NCI-H146 treated with DMSO at 0.1 percent for 48 hours (cell line): ENCODE measurements at regions not wholly inside any gene's neighbourhood (a gene's known extent, or its start where the extent isn't known, plus 50 kb on each side); places are given as distances from the start of the nearest gene placed in this dataset.

Experiments used
- DNase-seq: peaks from one replicate; lab custom pipeline; 2025; ENCODE audit not compliant: unreplicated experiment; lab: John Stamatoyannopoulos, UW

DNA sequence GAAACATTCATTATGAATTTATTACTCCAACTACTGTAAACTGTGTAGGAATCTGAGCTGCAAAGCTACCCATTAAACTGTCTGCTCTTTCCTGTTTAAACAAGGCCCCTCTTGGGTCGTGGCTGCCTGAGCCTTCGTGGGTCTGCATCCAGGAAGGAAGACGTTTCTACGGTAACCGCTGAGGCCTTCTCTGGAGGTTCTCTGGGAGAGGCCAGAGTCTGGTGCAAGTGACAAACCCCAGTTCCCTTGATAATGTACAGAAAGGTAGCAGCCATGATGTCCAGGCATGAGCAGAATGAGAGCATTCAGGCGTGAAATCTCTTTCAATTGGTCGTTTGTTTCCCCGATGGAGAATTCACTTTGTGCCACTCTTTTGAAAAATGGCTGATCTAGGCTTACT, 350.2 kb downstream of the PLPP3 start:
- DNase-seq = no peak

DNA sequence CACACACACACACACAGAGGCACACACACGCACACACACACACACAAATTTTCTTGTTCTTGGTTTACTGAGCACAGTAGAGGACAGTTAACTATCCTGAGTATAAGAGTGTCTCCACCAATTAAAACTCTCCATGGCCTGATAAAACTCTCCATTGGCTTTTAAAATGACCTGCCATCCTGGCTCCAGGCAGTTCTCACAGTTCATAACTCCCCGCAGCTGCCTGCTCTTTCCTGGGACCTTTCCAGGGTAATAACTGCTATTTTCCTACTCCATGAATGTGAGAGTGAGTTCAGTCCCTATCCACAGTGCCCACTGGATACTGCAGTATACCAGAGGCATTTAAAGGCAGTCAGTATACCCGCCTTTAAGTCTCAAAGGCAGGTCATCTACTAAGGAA, 351.5 kb downstream of the PLPP3 start:
- DNase-seq = no peak

GRCh38 chr1:56227401-56227800, 352.0 kb downstream of the PLPP3 start:
- no peak for DNase-seq

GRCh38 chr1:56225964-56226815, 353.2 kb downstream of the PLPP3 start:
- no peak for DNase-seq

GRCh38 chr1:56223968-56224367, 355.4 kb downstream of the PLPP3 start:
- no peak for DNase-seq

DNA sequence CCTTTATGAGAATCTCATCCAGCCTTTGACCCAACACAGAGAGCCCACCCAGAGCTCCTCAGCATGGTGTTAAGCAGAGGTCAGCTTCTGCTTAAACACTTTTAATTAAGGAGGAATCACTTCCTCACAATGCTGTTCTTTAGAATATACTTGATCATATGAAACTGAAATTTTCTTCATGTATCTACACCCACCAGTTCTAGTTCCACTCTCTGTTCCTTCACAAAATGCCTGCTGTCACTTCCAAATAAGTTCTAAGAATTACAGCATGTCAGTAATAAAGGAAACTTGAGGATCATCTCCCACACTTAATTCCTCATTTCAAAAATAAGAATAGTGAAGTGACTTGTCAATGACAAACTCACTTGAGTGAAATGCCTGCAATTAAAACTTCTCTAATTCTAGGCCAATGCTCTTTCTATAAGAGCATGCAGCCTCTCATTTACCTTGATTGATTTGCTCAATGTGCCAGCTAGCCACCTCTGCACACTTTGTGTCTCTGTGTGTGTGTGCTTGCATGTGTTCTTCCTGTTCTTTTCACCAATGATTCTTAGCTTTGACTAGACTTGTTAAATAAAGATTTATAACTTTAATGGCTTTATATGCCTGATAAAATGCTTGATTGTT, 356.3 kb downstream of the PLPP3 start:
- no peak for DNase-seq

DNA sequence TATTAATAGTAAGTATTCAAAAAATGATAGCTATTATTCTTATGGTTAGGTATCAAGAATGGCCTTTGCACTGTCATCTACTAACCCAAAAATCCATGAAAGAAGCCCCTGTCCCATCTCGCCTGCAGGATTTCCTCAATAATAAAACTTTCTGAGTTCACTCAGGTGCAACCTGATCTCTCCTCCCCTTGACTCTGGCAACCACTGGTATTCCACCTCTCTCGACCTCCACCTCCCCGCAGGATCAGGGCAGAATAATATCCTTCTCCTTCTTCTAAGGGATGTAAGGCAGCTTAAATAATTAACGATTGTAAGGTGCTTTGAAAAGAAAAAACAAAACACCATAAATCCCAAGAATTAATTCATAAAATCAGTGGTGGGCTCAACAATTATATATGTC, 359.3 kb downstream of the PLPP3 start:
- DNase-seq = no peak

DNA sequence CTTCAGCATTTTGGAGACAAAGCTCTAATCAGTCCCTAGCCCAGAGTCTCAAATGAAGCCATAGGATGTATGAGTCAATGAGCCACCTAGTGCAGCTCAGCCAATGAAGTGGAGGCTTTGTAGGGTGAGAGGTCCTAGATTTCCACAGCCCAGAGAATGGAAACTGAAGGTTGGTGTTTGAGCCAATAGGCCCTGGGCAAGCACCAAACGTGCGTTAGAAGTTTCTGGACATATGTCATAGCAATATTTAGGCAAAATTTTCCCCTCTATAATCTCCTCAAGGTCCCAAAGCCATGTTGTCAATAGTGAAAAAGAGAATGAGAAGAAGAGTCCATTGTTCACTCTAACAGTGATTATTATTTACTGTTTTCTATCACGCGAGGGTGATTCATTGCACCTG, 361.3 kb downstream of the PLPP3 start:
- no peak for DNase-seq

- DNase-seq = no peak
Observed at GRCh38 chr1:56216218-56216617, 363.1 kb downstream of the PLPP3 start.

- no peak for DNase-seq
Observed at GRCh38 chr1:56215771-56216170, 363.6 kb downstream of the PLPP3 start.

- no peak for DNase-seq
Observed at GRCh38 chr1:56215086-56215485, 364.3 kb downstream of the PLPP3 start.

- no peak for DNase-seq
Observed at GRCh38 chr1:56213068-56213467, 366.3 kb downstream of the PLPP3 start.

DNA sequence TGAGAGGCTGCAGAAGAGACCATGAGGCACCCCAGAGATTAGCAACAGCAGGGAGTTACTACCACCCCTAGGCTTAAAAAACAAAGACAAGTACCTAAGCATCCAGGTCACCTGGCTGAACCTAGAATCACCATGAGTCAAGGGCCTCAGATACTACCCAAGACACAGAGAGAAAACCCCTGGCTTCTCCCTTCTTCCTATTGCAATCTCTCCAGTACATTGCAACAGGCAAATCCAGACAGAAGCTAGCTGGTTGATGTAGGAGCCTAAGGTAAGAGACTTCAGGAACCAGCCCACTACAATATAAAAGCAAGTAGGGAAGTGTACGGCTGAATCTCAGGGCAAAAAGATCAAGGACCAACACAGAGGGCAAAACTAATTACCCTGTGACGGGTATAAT, 367.2 kb downstream of the PLPP3 start:
- no peak for DNase-seq

- DNase-seq = no peak
Observed at GRCh38 chr1:56206391-56206790, 373.0 kb downstream of the PLPP3 start.

DNA sequence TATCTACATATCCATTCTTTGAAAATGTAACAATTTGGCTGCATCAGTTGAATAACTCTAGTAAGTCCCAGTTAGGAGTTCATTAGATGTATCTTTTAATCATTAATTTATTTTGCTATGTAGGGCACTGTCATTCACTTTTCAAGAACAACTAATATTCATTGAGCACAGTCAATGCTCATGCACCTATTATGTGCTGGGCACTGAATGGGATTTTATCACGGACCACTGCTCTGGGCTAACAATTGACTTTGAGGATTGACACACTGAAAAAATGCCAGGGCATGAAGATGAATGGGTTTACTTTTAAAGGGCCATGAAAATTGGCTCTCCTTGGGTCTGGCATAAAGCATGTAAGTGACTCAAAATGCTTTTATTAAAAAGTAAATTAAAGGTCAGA, 375.2 kb downstream of the PLPP3 start:
- no peak for DNase-seq

DNA sequence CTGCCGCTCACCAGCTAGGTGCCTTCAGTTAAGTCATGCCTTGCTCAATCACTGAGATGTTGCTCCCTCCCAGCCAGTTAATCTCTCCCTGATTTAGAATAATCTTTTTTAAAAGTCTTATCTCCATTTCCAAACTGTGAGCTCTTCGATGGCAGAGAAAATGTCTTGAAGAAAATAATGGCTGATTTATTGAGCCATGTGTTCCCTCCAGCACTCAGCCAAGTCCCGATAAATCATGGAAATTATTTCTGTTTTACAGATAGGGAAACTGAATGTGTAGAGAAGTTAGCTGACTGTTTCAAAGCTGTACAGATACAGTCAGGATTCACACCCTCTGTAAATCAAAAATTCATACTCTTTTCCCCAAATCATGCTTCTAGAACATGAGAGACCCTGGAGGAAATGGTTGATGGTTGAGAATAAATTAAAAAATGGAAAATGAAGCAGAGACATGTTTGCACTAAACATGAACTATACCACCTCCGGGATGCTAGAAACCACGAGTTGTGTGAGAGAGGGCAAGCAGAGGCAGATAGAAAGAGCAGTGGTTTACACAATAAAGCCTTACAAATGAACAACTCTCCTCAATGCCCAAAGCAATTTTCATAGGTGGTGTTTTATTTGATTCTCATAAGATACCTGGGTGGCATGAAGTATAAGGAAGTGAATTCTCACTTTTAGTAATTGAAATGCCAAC, 376.4 kb downstream of the PLPP3 start:
- DNase-seq = no peak

DNA sequence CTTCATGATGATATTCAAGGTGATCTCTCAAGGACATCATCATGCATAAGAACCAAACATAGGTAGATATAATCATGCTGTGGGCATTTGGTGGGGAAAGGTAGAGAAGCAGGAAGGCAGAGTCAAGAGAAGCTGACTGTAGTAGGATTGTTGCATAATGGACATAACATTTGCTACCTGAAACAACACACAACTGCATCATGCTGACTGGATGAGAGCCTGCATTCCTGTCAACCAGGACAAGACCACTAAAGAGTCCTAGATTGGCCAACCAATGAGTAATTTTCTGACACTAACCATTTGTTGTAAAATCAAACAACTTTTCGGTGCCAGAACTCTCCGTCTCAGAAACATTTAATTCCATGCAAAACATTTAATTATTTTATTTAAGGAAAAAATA, 377.2 kb downstream of the PLPP3 start:
- no peak for DNase-seq

DNA sequence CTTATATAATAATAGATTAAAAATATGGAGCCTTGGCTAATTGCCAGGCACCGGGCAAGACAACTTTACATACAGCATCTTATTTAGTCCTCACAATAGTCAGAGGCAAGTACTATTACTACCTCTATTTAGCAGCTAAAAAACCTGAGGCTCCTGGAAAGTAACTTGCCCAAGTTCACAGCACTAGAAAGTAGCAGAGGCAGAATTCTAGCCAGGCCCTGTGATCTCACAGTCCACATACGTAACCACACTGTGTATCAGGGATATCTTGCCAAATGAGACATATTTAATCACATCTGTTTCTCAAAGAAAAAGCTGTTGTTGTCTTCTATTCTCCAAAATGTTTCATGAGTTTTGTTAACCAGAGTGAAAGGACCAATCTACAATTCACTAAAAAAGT, 378.5 kb downstream of the PLPP3 start:
- no peak for DNase-seq

DNA sequence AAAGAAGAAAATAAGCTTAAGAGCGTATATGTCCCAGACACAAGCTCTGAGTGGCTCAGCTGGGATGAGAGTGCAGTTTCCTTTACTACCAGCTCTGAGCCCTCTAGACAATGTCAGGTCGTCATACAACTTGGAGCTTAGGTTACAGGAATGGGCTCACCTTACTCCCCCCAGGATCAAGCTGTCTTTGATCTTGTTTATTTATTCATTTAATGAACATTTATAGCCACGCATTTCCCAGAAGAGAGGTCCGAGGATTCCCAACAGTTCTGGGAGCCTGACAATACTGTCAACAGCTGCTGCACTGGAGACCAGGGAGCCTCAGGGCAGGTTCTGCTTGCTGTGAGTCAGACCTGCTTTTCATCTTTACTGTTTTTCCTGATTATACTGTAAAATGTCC, 378.9 kb downstream of the PLPP3 start:
- DNase-seq = no peak

DNA sequence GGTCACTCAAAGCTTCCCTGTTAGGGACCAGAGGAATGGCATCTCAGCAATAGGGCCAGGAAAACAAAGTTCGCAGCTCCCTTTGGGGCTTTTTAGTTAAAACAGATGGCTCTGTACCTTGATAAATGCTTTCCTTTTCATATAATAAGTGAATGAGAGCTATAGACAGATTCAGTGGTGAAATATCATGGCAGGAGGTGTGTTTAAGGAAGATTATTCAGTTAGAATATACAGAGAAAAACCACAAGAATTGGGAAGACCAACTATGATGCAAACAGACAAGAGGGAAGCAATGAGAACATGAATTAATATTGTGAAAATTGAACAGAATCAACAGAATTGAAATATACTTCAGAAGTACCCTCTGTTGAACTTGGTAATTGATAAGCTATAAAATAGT, 379.4 kb downstream of the PLPP3 start:
- DNase-seq = no peak

- no peak for DNase-seq
Observed at GRCh38 chr1:56199061-56199460, 380.3 kb downstream of the PLPP3 start.

GRCh38 chr1:56197946-56198345, 381.4 kb downstream of the PLPP3 start:
- no peak for DNase-seq
